LoVo (cell line): ENCODE measurements at regions not wholly inside any gene's neighbourhood (a gene's known extent, or its start where the extent isn't known, plus 50 kb on each side); places are given as distances from the start of the nearest gene placed in this dataset.
"Not testable (repeated sequence)": the region's sequence is repeated elsewhere in the genome, so short reads cannot be mapped to it uniquely, and the experiment has no call there.

ENCODE experiments used
- DNase-seq: peaks from one replicate; pipeline ENCODE4 v3.0.0-alpha.2; 2016; ENCODE audit warnings: low spot score

DNA sequence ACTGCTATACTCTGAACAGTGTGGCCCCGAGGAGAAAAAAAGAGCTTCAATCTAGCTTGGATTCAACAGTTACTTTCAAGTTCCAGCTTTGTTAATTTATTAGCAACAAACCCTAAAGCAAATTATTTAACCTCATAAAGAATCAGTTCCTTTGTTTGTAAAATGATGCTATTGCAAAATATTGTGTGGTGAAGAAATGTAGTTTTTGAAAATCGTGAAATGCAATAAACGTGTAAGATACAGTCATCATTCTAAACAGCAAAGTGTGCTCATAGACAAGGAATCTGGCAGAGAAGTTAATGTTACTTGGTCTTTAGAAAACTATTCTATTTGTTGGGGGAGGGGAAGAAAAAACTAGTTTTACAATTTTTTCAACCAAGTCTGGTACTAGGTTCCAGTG is 297.6 kb upstream of the ADGRL4 start:
- no peak for DNase-seq

- DNase-seq, result no peak
These were observed 296.5 kb upstream of the ADGRL4 start for GRCh38 chr1:79303040-79303439.

DNA sequence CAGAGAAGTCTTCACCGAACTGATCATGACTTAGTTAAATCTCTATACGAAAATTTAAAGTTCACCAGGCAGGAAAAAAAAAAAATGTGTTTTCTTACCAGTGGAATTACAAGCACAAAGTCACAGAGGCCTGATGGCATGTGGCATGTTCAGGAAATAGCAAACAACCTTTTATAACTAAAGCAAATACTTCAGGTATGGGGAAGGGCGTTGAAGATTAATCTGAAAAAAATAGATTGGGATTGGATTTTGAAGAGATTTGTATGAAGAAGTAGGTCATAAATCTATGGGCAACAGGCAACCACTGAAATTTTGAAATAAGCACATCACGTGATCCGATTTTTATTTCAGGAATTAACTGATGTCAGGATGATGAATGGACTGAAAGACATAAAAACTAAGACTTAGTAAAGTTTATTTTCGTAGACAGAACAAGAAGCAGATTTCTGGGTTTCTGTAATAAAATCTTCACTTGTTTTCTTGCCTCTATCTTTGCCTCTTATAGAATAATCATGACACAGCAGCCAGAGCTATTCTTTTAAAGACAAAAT is 295.9 kb upstream of the ADGRL4 start:
- no peak for DNase-seq

GRCh38 chr1:79295967-79296366 is 289.4 kb upstream of the ADGRL4 start:
- no peak for DNase-seq

- DNase-seq, result no peak
These were observed 287.1 kb upstream of the ADGRL4 start for GRCh38 chr1:79293611-79294010.

- DNase-seq, result no peak
These were observed 284.5 kb upstream of the ADGRL4 start for GRCh38 chr1:79290927-79291474.

DNA sequence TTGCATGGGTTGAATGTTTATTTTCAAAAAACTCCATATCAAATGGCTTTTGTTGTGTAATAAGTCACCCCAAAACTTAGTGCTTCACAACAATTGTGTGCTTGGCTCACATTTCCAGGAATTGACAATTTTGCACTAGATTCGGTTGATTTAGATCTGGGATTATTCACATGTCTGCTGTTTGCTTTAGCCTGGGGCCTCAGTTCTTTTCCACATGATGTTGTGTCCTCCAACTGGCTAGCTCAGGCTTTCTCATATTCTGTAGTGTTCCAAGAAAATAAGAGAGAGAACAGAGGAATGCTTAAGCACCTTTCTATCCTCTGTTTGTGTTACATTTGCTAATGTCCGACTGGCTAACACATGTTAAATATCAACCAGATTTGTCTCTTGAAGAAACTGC is 281.5 kb upstream of the ADGRL4 start:
- DNase-seq, result no peak

DNA sequence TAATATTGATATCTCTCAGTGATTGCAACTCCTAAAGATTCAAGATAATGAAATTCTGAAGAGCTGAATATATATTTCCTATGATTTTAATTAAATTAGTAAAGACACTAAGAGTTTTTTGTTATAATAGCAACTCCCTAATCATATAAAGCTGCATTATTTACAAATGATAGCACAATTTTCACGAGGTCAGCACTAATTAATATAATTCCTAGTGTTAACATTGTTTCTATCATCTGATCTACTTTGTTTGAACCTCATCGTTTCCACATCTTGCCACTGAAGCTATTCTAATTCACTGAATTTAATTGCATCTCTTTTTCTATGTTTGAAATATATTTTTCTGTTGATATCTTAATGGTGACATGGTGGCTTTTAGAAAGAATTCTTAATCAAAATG is 279.1 kb upstream of the ADGRL4 start:
- DNase-seq, result no peak

- DNase-seq, result no peak
These were observed 276.9 kb upstream of the ADGRL4 start for GRCh38 chr1:79283451-79283850.

DNA sequence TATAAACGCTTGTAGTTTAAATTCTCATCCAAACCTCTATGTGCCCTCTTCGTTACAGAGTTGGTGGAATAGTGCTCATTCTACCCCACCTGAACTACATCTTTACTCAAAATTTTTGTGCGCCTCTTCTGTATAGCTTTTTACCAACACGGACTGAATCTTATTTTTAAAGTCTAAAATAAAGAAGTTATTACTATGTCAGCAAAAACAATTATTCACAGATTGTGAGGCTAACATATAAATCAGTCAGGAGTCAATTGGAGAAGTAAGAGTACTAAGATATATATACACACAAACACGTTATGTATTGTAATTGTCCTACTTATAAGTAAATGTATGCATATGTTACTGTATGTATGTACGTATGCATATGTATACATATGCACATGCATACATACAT is 274.9 kb upstream of the ADGRL4 start:
- DNase-seq, result no peak

DNA sequence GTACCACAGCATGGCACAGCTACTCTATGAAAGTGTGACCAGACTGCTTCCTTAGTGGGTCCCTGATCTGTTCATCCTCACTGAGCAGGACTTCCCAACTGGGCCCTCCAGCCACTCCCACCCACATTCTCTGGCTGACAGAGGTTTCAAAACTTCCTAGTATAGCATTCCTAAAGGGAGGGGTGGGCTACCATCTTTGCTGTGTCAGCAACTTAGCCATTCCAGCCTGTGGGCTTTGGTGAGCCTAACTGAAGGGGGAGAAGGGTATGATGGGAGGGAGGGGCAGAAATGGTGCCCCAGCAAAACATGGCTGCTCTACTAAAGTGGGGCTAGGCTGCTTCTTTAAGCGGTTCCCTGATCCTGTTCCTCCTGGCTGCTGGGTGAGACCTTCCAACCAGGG is 265.2 kb upstream of the ADGRL4 start:
- no peak for DNase-seq

- DNase-seq, result no peak
These were observed 258.7 kb upstream of the ADGRL4 start for GRCh38 chr1:79264975-79265818.

DNA sequence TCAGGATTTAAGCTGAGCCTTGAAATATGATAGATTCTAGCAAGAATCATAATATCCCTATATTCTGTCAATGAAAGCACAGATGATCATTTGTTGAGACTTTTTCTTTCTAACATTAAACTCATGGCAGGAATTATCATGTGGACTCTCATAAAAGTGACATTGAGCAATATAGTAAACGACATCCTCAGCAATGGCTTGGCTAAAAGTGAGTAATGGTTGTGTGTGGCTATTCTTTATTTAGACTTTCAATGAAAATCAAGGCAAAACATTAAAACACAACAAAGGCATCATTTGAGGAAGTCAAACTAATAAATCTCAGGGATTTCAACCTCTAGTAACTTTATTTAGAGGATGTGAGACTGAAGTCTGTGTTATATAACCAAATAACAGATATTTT is 257.8 kb upstream of the ADGRL4 start:
- DNase-seq, result no peak

GRCh38 chr1:79262745-79263258 is 256.3 kb upstream of the ADGRL4 start:
- DNase-seq, result no peak

DNA sequence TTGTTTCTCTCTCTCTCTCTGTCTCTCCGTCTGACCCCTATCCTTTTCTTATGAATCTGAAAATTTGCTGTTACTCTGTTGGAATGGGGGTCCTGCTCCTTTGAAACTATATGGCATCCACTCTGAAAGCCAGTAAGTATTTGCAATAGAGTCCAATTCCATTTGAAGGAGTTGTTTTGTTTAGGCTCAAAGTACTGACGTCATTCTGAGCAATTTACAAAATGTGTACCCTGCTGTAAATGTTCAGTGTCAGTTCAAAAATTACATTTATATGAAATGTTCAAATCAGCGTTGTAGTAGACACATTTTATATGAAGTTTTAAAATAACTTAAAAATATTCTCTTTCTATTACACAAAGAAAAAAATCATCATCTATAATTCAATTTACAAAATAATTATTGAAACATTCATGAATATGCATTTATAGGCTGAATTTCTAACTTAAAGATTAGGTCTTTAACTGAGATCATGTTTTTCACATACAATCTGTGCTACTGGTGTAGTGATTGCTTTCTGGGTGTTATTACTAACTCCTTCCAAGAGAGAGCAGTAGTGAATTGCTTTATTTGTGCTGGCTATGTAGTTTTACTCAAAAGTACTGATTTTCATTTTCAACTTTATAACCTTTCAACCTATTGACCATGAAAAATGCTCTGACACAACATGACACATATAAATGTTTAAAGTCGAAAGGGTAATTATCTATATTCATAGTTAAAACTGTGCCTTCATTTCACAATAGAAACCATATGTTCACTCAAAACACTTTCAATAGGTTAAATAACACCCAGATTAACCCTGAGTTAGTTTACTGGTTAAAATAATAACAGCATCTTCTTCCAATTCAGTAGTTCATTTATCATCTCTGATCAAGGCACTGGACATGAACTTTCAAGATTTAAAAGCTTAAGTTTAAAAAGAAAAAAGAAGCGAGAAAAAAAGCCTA is 253.1 kb upstream of the ADGRL4 start:
- no peak for DNase-seq

DNA sequence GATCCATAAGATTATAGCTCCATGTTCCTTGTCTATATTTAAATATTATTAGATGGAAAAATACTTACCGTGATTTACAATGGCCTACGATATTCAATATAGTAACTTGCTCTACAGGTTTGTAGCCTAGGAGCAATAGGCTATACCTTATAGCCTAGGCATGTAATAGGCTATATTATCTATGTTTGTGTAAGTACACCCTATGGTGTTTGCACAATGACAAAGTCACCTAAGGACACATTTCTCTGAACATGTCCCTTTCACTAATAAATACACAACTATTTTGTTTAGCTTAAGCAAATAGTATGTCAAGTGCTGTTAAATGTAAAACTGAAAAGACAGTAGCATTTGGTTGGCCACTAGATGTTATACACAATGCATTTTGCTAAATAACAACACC is 248.9 kb upstream of the ADGRL4 start:
- no peak for DNase-seq

DNA sequence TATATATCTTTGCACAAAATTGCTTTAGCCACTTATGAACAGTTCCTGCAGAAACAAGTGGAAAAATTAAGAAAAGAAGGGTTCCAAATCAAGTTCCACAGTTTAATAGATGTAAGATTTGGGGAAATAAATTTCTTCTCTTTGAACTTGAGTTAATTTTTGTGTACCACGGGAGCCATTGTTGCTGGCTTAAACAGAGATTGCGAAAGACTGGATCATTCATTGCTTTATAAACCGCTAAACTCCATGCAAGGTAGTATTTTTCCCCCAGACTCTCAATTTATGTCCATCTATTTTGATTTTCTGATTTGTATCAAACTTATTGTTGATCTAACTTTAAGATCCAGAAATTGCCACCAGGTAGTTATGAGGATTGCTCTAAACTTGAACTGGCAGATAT is 246.1 kb upstream of the ADGRL4 start:
- DNase-seq, result no peak

DNA sequence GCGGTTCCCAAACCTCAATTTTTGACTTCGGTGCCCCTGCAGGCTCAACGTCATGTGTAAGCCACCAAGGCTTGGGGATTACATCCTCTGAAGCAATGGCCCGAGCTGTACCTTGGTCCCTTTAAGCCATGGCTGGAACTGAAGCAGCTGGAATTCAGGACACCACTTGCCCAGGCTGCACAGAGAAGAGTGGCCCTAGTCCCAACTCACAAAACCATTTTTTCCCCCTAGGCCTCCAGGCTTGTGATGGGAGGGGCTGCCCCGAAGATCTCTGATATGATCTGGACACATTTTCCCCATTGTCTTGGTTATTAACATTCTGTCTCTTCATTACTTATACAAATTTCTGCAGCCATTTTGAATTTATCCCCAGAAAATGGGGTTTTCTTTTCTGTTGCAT is 233.3 kb upstream of the ADGRL4 start:
- DNase-seq, result no peak

- no peak for DNase-seq
These were observed 228.9 kb upstream of the ADGRL4 start for GRCh38 chr1:79235301-79236002.

GRCh38 chr1:79232818-79233217 is 226.3 kb upstream of the ADGRL4 start:
- no peak for DNase-seq

DNA sequence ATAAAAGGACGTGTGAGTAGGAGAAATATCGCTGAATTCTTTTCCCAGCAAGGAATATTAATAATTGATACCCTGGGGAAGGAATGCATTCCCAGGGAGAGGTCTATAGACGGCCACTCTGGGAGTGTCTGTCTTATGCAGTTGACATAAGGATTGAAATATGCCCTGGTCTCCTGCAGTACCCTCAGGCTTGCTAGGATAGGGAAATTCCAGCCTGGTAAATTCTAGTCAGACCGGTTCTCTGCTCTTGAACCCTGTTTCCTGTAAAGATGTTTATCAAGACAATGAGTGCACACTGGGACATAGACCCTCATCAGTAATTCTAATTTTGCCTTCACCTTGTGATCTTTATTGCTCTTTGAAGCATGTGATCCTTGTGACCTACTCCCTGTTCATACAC is 224.2 kb upstream of the ADGRL4 start:
- DNase-seq, result not testable (repeated sequence)

GRCh38 chr1:79226963-79227362 is 220.4 kb upstream of the ADGRL4 start:
- no peak for DNase-seq
